GM12874 (cell line): ENCODE measurements at regions not wholly inside any gene's neighbourhood (a gene's known extent, or its start where the extent isn't known, plus 50 kb on each side); places are given as distances from the start of the nearest gene placed in this dataset.

ENCODE experiments used
- TF ChIP-seq, protein P1 (sequence below): IDR thresholded peaks from 2 replicates; pipeline ENCODE4 v1.5.1; 2011; ENCODE audit warnings: low read depth, mild to moderate bottlenecking, control low read depth, low read length, moderate library complexity; ENCODE audit not compliant: insufficient read depth

- TF ChIP-seq, protein P1, sequence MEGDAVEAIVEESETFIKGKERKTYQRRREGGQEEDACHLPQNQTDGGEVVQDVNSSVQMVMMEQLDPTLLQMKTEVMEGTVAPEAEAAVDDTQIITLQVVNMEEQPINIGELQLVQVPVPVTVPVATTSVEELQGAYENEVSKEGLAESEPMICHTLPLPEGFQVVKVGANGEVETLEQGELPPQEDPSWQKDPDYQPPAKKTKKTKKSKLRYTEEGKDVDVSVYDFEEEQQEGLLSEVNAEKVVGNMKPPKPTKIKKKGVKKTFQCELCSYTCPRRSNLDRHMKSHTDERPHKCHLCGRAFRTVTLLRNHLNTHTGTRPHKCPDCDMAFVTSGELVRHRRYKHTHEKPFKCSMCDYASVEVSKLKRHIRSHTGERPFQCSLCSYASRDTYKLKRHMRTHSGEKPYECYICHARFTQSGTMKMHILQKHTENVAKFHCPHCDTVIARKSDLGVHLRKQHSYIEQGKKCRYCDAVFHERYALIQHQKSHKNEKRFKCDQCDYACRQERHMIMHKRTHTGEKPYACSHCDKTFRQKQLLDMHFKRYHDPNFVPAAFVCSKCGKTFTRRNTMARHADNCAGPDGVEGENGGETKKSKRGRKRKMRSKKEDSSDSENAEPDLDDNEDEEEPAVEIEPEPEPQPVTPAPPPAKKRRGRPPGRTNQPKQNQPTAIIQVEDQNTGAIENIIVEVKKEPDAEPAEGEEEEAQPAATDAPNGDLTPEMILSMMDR = no peak
Measured at GRCh38 chr2:215782295-215782694, 231.1 kb downstream of the MREG start.

- TF ChIP-seq, protein P1 = no peak
Measured at GRCh38 chr2:215780907-215781685, 232.3 kb downstream of the MREG start.

- TF ChIP-seq, protein P1 = no peak
Measured at GRCh38 chr2:215780313-215780712, 233.0 kb downstream of the MREG start.

DNA sequence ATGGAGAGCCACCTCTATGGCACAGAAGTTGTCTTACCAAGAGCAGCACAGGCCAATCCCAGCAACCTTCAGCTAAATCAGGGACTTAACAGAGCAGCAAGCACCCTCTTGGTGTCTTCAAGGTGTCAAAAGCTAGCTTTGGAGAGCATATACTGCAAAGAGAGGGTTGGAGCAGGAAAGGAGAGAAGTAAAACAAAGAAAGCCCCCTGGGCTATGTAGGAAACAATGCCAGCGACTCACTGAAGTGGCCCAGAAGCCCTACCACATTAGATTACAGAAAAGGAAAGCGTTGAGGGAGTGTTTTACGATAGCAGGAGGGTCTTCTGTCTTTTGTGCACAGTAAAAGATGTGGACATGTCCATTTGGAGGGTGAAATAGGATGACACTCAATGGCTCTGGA lies 233.4 kb downstream of the MREG start:
- TF ChIP-seq, protein P1 = no peak

DNA sequence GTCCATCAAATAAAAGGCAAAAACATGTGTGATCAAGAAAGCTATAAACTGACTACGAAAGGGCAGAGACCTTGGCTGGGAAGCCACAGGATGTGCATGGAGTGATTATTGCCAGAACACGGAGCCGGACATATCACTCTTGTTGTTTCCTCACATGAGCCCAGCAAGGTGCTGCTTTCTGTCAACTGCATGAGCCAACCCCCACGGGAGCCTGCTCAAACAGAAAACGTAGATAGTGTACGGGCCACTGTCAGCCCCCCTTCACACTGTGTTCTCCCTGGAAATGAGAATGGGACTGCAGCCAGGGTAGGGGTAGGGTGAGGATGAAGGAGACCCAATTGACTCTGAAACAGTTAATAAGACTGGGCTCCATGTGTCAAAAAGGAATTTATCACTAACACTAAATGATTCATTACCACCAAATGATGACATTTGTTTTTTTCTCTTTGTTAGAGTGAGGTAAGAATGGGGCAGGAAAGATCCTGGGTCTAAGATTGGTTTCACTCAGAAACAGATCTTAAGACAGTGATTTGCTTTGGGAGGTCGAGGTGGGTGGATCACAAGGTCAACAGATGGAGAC lies 235.8 kb downstream of the MREG start:
- TF ChIP-seq, protein P1 = no peak

GRCh38 chr2:215775106-215775505 lies 238.2 kb downstream of the MREG start:
- TF ChIP-seq, protein P1 = no peak

DNA sequence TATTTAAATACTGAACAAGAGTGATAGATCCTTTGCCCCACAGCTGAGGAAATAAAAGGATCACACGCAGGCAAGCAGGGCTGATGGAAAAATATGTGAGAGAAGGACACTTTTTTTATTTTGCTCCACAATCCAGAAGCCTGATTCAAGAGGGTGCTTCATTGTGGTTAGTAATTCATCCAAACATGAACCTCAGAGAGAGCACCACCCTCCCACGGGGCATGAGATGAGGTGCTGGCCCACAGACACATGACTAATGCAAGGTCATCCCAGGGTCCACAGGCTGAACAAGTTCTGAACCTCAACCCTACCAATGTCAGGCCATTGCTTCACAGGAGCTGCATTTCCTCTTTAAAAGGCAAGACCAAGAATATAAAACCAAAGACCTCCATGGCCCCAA lies 239.6 kb downstream of the MREG start:
- TF ChIP-seq, protein P1 = no peak
